GM12865 (cell line): ENCODE measurements at regions not wholly inside any gene's neighbourhood (a gene's known extent, or its start where the extent isn't known, plus 50 kb on each side); places are given as distances from the start of the nearest gene placed in this dataset.

Experiments
- DNase-seq: peaks from one replicate; pipeline ENCODE4 v3.0.0; 2010; ENCODE audit warnings: low read depth
- H3K4me3 ChIP-seq: 2 replicates; pipeline ENCODE4 v1.5.1; 2011; ENCODE audit warnings: mild to moderate bottlenecking, low read depth, low read length, control low read depth
- TF ChIP-seq, protein P1 (sequence below): IDR thresholded peaks from 2 replicates; pipeline ENCODE4 v1.5.1; 2011; ENCODE audit warnings: low read length, control low read depth, low read depth, inconsistent platforms; ENCODE audit not compliant: insufficient read depth; ENCODE audit errors: missing control alignments

DNA sequence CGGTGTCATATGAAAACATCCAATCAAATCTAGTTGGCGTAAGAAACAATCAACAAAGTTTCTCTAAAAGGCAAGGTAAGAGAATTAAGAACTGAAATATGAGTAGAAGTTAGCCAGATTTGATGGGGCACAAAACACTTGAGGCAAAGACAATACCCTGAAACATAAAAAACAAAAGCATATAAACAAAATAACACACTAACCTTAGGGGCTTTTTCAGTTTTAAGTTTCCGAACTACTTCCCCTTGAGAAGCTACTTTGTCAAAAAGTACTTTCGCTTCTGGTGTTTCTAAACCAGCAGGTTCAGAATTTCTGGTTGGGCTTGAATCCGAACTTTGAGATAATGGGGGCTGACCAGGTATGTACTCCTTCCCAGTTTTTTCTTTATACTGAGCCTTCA is 57.9 kb downstream of the EPRS1 start:
- peak; percentile 72 for DNase-seq
- TF ChIP-seq, protein P1, sequence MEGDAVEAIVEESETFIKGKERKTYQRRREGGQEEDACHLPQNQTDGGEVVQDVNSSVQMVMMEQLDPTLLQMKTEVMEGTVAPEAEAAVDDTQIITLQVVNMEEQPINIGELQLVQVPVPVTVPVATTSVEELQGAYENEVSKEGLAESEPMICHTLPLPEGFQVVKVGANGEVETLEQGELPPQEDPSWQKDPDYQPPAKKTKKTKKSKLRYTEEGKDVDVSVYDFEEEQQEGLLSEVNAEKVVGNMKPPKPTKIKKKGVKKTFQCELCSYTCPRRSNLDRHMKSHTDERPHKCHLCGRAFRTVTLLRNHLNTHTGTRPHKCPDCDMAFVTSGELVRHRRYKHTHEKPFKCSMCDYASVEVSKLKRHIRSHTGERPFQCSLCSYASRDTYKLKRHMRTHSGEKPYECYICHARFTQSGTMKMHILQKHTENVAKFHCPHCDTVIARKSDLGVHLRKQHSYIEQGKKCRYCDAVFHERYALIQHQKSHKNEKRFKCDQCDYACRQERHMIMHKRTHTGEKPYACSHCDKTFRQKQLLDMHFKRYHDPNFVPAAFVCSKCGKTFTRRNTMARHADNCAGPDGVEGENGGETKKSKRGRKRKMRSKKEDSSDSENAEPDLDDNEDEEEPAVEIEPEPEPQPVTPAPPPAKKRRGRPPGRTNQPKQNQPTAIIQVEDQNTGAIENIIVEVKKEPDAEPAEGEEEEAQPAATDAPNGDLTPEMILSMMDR: no peak
- H3K4me3 ChIP-seq: peak overlapping the region; percentile 29; the same call in 1 of the 2 replicates

DNA sequence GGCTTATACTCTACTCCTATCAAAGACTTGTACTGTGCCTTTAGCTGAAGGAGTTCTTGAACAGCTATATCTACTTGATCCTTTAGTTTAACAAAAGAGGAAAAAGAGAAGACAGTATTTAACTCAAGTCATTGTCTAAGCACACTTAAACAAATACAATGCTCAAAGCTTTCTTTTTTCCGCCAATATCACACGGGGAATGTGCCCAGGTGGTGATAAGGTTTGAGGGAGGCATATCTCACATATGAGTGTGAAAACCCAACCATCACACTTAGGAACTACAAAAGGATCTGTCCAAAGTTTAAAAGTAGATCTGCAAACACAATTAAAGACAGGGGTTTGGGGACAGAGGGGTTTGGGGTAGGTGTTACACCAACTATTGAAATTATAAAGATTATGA is 59.0 kb upstream of the SLC30A10 start:
- no peak for DNase-seq
- TF ChIP-seq, protein P1: no peak

DNA sequence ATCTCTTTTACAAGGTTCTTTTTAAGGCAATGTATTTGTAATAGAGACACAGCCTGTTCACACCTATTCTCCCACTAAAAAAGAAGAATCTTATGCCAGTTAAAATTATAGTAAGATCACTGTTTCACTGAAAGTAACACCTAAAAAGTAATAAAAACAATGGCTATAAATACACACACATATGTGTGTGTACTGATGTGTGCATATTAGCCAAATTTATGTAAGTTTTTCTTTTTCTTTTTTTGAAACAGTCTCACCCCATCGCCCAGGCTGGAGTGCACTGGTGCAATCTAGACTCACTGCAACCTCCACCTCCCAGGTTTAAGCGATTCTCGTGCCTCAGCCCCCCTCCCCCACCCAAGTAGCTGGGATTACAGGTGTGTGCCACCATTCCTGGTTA is 56.8 kb upstream of the SLC30A10 start:
- TF ChIP-seq, protein P1: no peak
- DNase-seq: no peak
- H3K4me3 ChIP-seq: no peak overlapping the region

More for the DNA sequence above, 59.0 kb upstream of the SLC30A10 start:
- no peak overlapping the region for H3K4me3 ChIP-seq
